ENCODE measurements at regions not wholly inside any gene's neighbourhood (a gene's known extent, or its start where the extent isn't known, plus 50 kb on each side); places are given as distances from the start of the nearest gene placed in this dataset.

DNA sequence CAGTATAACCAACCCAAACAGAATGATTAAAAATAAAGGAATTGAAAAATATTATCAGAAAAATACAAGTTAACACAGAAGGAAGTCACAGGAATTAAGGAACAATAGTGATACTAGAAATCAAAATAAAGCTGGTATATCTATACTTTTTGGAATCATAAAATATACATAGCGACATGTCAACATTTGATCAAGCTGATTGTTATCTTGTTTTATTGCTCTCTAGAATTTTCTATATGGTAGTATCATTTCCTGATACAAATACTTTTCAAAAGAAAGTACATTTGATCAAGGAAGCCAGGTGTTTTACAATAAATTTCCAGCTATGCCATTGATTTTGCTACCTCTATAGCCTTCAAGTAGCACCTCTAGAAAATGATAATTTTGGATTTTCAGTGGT is 489.5 kb upstream of the PKN2 start:
- TF ChIP-seq CTCF (IDR thresholded peaks at IDR 0.05; ENCODE audit: low read length): no peak
- no peak for TF ChIP-seq EZH2phosphoT487 (IDR thresholded peaks at IDR 0.05; ENCODE audit: low read length)
